Left cardiac atrium (tissue), 4 donors: ENCODE measurements at regions not wholly inside any gene's neighbourhood (a gene's known extent, or its start where the extent isn't known, plus 50 kb on each side); places are given as distances from the start of the nearest gene placed in this dataset.
A peak's percentile ranks its signal among the peaks of the same experiment; 100 is the strongest.
"Not testable (repeated sequence)": the region's sequence is repeated elsewhere in the genome, so short reads cannot be mapped to it uniquely, and the experiment has no call there.

Experiments used
- ATAC-seq, 2 donors: fragments of 200-7000 bp; cut with Tn5 transposase; one replicate each; pipeline ENCODE4 v1.9.1; 2020; ENCODE audit warnings: mild to moderate bottlenecking in 2 of 2, moderate library complexity in 2 of 2
- DNase-seq: peaks from one replicate; pipeline ENCODE4 v3.0.0-alpha.2; 2020
- intact Hi-C, 2 donors: fragments of 100-400 bp; cut with DNase I; formaldehyde crosslinking; loops; one replicate each; pipeline versions ENCODE4 v1.14.1 to v1.15.1; 2022 to 2023
- donor health status: DM: no; HTN: yes; CAD: no.
- donor health status: DM: no; HTN: yes; CAD: no; lungs with severe emphysema.
- donor health status: DM: yes; HTN: yes; CAD: no.
- donor health status: Dilated cardiomyopathy.

- intact Hi-C loops, result no loop called here
- DNase-seq (no peak), ATAC-seq (no peak)
Observed at GRCh38 chr16:85197611-85198566, 85.6 kb upstream of the CIBAR2 start.

GRCh38 chr16:85199069-85199725 is 86.9 kb upstream of the CIBAR2 start:
- ATAC-seq (no peak), DNase-seq (no peak)
- intact Hi-C loops, result no loop called here

GRCh38 chr16:85199880-85200279 is 87.6 kb upstream of the CIBAR2 start:
- no peak for ATAC-seq
- intact Hi-C loops, result loop anchor here in 1 of 2 donors (5.0 kb wide), 1 partner anchor 48 kb away; no protein-coding TSS in a partner anchor
- DNase-seq, result no peak

- DNase-seq (no peak), ATAC-seq (no peak)
- intact Hi-C loops, result loop anchor here in 1 of 2 donors (5.0 kb wide), 1 partner anchor 48 kb away; no protein-coding TSS in a partner anchor
Observed at GRCh38 chr16:85200471-85201278, 88.4 kb upstream of the CIBAR2 start.

GRCh38 chr16:85201574-85201973 is 89.3 kb upstream of the CIBAR2 start:
- intact Hi-C loops, result loop anchor here in 1 of 2 donors (5.0 kb wide), 1 partner anchor 49 kb away; no protein-coding TSS in a partner anchor
- ATAC-seq, result no peak
- no peak for DNase-seq

GRCh38 chr16:85202051-85202601 is 89.9 kb upstream of the CIBAR2 start:
- intact Hi-C loops, result loop anchor here in 1 of 2 donors (5.0 kb wide), 1 partner anchor 50 kb away; no protein-coding TSS in a partner anchor
- ATAC-seq, result no peak
- DNase-seq, result no peak

GRCh38 chr16:85202631-85203461 is 90.6 kb upstream of the CIBAR2 start:
- DNase-seq (peak; percentile 85), ATAC-seq (peak; percentile 83 to 86)
- intact Hi-C loops, result loop anchor here in 1 of 2 donors (5.0 kb wide), 1 partner anchor 51 kb away; no protein-coding TSS in a partner anchor

GRCh38 chr16:85203462-85203813 is 91.2 kb upstream of the CIBAR2 start:
- intact Hi-C loops, result loop anchor here in 1 of 2 donors (5.0 kb wide), 1 partner anchor 51 kb away; no protein-coding TSS in a partner anchor
- no peak for ATAC-seq
- no peak for DNase-seq

GRCh38 chr16:85204242-85205010 is 92.2 kb upstream of the CIBAR2 start:
- ATAC-seq (no peak), DNase-seq (no peak)
- intact Hi-C loops, result loop anchor here in 1 of 2 donors (5.0 kb wide), 1 partner anchor 52 kb away; no protein-coding TSS in a partner anchor

- DNase-seq, intact Hi-C loops, ATAC-seq: not testable (repeated sequence)
Observed at GRCh38 chr16:85205257-85205656, 93.0 kb upstream of the CIBAR2 start.

GRCh38 chr16:85205747-85206471 is 93.6 kb upstream of the CIBAR2 start:
- peak in 1 of 2 donors; percentile 8 for ATAC-seq
- intact Hi-C loops, result no loop called here
- no peak for DNase-seq

GRCh38 chr16:85206472-85207356 is 94.4 kb upstream of the CIBAR2 start:
- DNase-seq (peak; percentile 77), ATAC-seq (peak; percentile 56 to 74)
- intact Hi-C loops, result no loop called here

GRCh38 chr16:85207357-85207921 is 95.2 kb upstream of the CIBAR2 start:
- intact Hi-C loops, result no loop called here
- ATAC-seq (no peak), DNase-seq (no peak)

GRCh38 chr16:85208181-85208580 is 95.9 kb upstream of the CIBAR2 start:
- ATAC-seq, result no peak
- no peak for DNase-seq

More at GRCh38 chr16:85208181-85208580, 95.9 kb upstream of the CIBAR2 start:
- intact Hi-C loops, result no loop called here
